Gastroesophageal sphincter (tissue), 4 donors: ENCODE measurements at regions not wholly inside any gene's neighbourhood (a gene's known extent, or its start where the extent isn't known, plus 50 kb on each side); places are given as distances from the start of the nearest gene placed in this dataset.

Source experiments
- ATAC-seq: fragments of 150-250 bp; one replicate; pipeline ENCODE4 v1.9.1; 2016; ENCODE audit warnings: mild to moderate bottlenecking, moderate library complexity
- H3K27ac ChIP-seq, 4 donors: fragments of 200-600 bp; sonication (generic) in 3 of 4; 1 replicate in 3 of 4; 2 replicates in 1 of 4; pipeline ENCODE4 v1.5.1; 2016 to 2019
- H3K27me3 ChIP-seq: fragments of 200-600 bp; sonication (generic); one replicate; pipeline ENCODE4 v1.5.1; 2019
- H3K36me3 ChIP-seq, 2 donors: fragments of 200-600 bp; sonication (generic); one replicate each; pipeline ENCODE4 v1.5.1; 2019; ENCODE audit warnings: control low read depth in 1 of 2
- H3K4me1 ChIP-seq, 3 donors: fragments of 200-600 bp; sonication (generic); 1 replicate in 2 of 3; 2 replicates in 1 of 3; pipeline ENCODE4 v1.5.1; 2016 to 2019; ENCODE audit warnings: control low read depth in 2 of 3
- H3K4me3 ChIP-seq, 2 donors: fragments of 200-600 bp; sonication (generic); one replicate each; pipeline ENCODE4 v1.5.1; 2019; ENCODE audit warnings: mild to moderate bottlenecking in 1 of 2, moderate library complexity in 1 of 2
- H3K9me3 ChIP-seq, 3 donors: fragments of 200-600 bp; sonication (generic); one replicate each; pipeline ENCODE4 v1.5.1; 2017 to 2019; ENCODE audit warnings: control low read depth in 2 of 3
- CTCF ChIP-seq, 4 experiments: fragments of 200-600 bp in 2 of 4; fragments of 450-650 bp in 2 of 4; sonication (generic) in 1 of 4; IDR thresholded peaks; one replicate each; pipeline ENCODE4 v1.5.1; 2017 to 2019; ENCODE audit warnings: antibody characterized with exemption in 4 of 4, mild to moderate bottlenecking in 2 of 4, moderate library complexity in 2 of 4
- EP300 ChIP-seq: sonication (generic); formaldehyde crosslinking; IDR thresholded peaks from one replicate; pipeline ENCODE4 v1.6.1; 2017; ENCODE audit warnings: antibody characterized with exemption, mild to moderate bottlenecking
- POLR2A ChIP-seq, 2 donors: fragments of 450-650 bp; IDR thresholded peaks; one replicate each; pipeline ENCODE4 v1.6.1; 2017; ENCODE audit warnings: antibody characterized with exemption in 2 of 2, mild to moderate bottlenecking in 2 of 2, moderate library complexity in 1 of 2
- POLR2AphosphoS5 ChIP-seq: sonication (generic); formaldehyde crosslinking; IDR thresholded peaks from one replicate; pipeline ENCODE4 v1.6.1; 2017; ENCODE audit warnings: antibody characterized with exemption
- WGBS, 2 donors: methylation state at CpG; one replicate each; pipeline ENCODE4 v1.1.5; 2018; ENCODE audit warnings: low coverage in 1 of 2; 5-methylcytosine and 5-hydroxymethylcytosine counted together

DNA sequence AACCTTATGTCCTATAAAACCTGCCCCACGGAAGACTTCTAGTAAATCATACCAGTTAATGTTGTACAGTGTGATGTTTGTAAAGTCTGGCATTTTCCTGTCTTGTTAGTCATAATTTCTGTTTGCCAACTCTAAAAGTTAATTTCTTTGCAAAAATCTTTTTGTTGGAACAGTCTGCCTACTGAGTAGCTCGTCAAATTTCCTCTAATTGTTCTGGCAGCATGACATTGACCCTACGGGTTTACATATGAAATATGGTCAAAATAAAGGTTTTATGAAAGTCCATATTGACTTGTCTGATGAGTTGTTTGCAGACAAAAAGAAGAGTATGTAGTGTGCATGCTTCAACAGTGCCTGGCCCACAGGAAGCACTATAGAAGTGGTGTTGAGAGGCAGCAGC is 79.8 kb upstream of the SOX2 start:
- no peak overlapping the region for H3K27ac ChIP-seq
- no peaks in the 10 kb centered on the region for H3K4me1 ChIP-seq
- TF ChIP-seq POLR2AphosphoS5 (no peak), CTCF (IDR thresholded peaks at IDR 0.05) (no peak), POLR2A (IDR thresholded peaks at IDR 0.05) (no peak), EP300 (no peak)
- H3K9me3 ChIP-seq: no peaks in the 10 kb centered on the region
- 56 to 80% methylated on average over 3 of the region's 3 CpGs for WGBS, 2 donors
- ATAC-seq: no peak
- no peak overlapping the region for H3K4me3 ChIP-seq
- H3K27me3 ChIP-seq: no peaks in the 10 kb centered on the region
- H3K36me3 ChIP-seq: no peaks in the 10 kb centered on the region

GRCh38 chr3:181630853-181631252 is 80.9 kb upstream of the SOX2 start:
- Histone ChIP-seq H3K36me3 (no peaks in the 10 kb centered on the region), H3K27ac (no peak overlapping the region), H3K9me3 (no peaks in the 10 kb centered on the region), H3K4me1 (no peaks in the 10 kb centered on the region), H3K4me3 (no peak overlapping the region), H3K27me3 (no peaks in the 10 kb centered on the region)
- ATAC-seq: no peak
- no peak for TF ChIP-seq EP300
- no peak for TF ChIP-seq CTCF (IDR thresholded peaks at IDR 0.05)
- no peak for TF ChIP-seq POLR2AphosphoS5
- no peak for TF ChIP-seq POLR2A (IDR thresholded peaks at IDR 0.05)

- H3K27me3 ChIP-seq: no peaks in the 10 kb centered on the region
- ATAC-seq: no peak
- H3K9me3 ChIP-seq: no peaks in the 10 kb centered on the region
- H3K27ac ChIP-seq: no peak overlapping the region
- 20 to 29% methylated on average over 3 of the region's 3 CpGs for WGBS, 2 donors
- no peaks in the 10 kb centered on the region for H3K4me1 ChIP-seq
- H3K36me3 ChIP-seq: no peaks in the 10 kb centered on the region
- H3K4me3 ChIP-seq: no peak overlapping the region
- TF ChIP-seq POLR2A (IDR thresholded peaks at IDR 0.05) (no peak), EP300 (no peak), CTCF (IDR thresholded peaks at IDR 0.05) (no peak), POLR2AphosphoS5 (no peak)
Measured at GRCh38 chr3:181629711-181630110, 82.0 kb upstream of the SOX2 start.

DNA sequence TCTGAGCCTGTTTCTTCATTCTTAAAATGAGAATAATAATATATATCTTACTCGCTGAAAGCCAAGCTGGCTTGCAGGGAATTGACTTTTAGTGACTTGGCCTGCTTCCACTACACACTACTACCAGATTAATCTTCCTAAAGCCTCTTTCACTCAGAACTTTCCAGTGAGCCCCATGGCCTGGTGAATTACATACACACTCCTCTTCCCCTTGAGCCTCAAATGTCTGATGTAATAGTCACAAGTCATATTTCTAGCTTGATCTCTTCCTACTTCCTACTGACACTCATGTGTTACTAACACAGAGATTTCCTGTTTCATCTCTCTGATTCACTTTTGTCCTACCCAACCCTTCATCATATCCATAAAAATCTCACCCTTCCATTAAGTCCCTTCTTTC is 82.7 kb upstream of the SOX2 start:
- ATAC-seq: no peak
- H3K4me3 ChIP-seq: no peak overlapping the region
- no peaks in the 10 kb centered on the region for H3K4me1 ChIP-seq
- no peaks in the 10 kb centered on the region for H3K27me3 ChIP-seq
- H3K9me3 ChIP-seq: no peaks in the 10 kb centered on the region
- TF ChIP-seq POLR2AphosphoS5: no peak
- no peak for TF ChIP-seq CTCF (IDR thresholded peaks at IDR 0.05)
- TF ChIP-seq POLR2A (IDR thresholded peaks at IDR 0.05): no peak
- TF ChIP-seq EP300: no peak
- no peaks in the 10 kb centered on the region for H3K36me3 ChIP-seq
- 27 to 36% methylated on average over 1 of the region's 1 CpG for WGBS, 2 donors
- no peak overlapping the region for H3K27ac ChIP-seq

DNA sequence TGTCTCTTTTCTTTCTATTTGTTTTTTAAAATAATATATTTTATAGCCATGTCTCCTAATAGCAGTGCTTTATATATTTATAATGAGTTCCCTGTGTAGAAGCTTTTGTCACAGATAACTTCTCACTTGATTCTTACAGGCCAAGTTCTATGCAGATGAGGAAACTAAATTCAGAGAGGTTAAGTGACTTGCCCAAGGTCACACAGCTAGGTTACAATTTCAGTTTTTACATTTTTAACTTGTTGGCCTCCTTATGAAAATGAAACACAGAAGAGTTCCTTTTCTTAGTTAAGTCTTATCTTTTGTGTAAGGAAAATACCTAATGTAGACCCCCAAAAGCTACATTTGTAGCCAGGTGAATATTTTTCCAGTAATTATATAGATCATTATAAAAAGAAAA is 83.3 kb upstream of the SOX2 start:
- ATAC-seq: no peak
- TF ChIP-seq POLR2A (IDR thresholded peaks at IDR 0.05) (no peak), POLR2AphosphoS5 (no peak), EP300 (no peak), CTCF (IDR thresholded peaks at IDR 0.05) (no peak)
- H3K4me3 ChIP-seq: no peak overlapping the region

More for the DNA sequence above, 83.3 kb upstream of the SOX2 start:
- no peaks in the 10 kb centered on the region for H3K27me3 ChIP-seq
- no peaks in the 10 kb centered on the region for H3K36me3 ChIP-seq
- H3K27ac ChIP-seq: no peak overlapping the region
- no peaks in the 10 kb centered on the region for H3K9me3 ChIP-seq
- H3K4me1 ChIP-seq: no peaks in the 10 kb centered on the region
